ENCODE measurements at regions not wholly inside any gene's neighbourhood (a gene's known extent, or its start where the extent isn't known, plus 50 kb on each side); places are given as distances from the start of the nearest gene placed in this dataset.

GRCh38 chr11:28673691-28674432, 565.7 kb downstream of the METTL15 start:
- POLR2A ChIA-PET: no interaction called here
- CTCF ChIA-PET: interaction anchor here (1.0 kb wide), 1 partner anchor 23 kb away, joined by 3 read pairs; no protein-coding TSS in a partner anchor
- no peak for TF ChIP-seq FOXK2 (IDR thresholded peaks at IDR 0.05)
- no peak for DNase-seq (ENCODE audit: extremely low spot score)

- TF ChIP-seq FOXK2 (IDR thresholded peaks at IDR 0.05) (no peak), PKNOX1 (IDR thresholded peaks at IDR 0.05) (no peak), L3MBTL2 (conservative IDR thresholded peaks at IDR 0.05) (no peak)
- ChIA-PET POLR2A (no interaction called here), CTCF (no interaction called here)
- no peak for DNase-seq (ENCODE audit: extremely low spot score)
Observed at GRCh38 chr11:28671274-28671673, 563.1 kb downstream of the METTL15 start.

- ChIA-PET CTCF (no interaction called here), POLR2A (no interaction called here)
- no peak for DNase-seq (ENCODE audit: extremely low spot score)
- TF ChIP-seq BHLHE40 (IDR thresholded peaks at IDR 0.05; ENCODE audit: borderline replicate concordance) (no peak), FOXM1 (IDR thresholded peaks at IDR 0.05; ENCODE audit: borderline replicate concordance) (no peak), TARDBP (IDR thresholded peaks at IDR 0.05) (no peak), L3MBTL2 (conservative IDR thresholded peaks at IDR 0.05) (no peak)
Observed at GRCh38 chr11:28666632-28667031, 558.4 kb downstream of the METTL15 start.

GRCh38 chr11:28659716-28660348, 551.6 kb downstream of the METTL15 start:
- ChIA-PET CTCF (no interaction called here), POLR2A (no interaction called here)
- no peak for DNase-seq (ENCODE audit: extremely low spot score)
- no peak for TF ChIP-seq ELF4 (IDR thresholded peaks at IDR 0.05)
- TF ChIP-seq LEF1 (IDR thresholded peaks at IDR 0.05; ENCODE audit: borderline replicate concordance): no peak
- TF ChIP-seq FOXA1 (IDR thresholded peaks at IDR 0.05): no peak
- TF ChIP-seq PKNOX1 (IDR thresholded peaks at IDR 0.05): no peak

GRCh38 chr11:28657378-28658030, 549.3 kb downstream of the METTL15 start:
- POLR2A ChIA-PET: no interaction called here

GRCh38 chr11:28654191-28654590, 546.0 kb downstream of the METTL15 start:
- TF ChIP-seq FOXA1 (IDR thresholded peaks at IDR 0.05): no peak
- TF ChIP-seq FOXK2 (IDR thresholded peaks at IDR 0.05): no peak
- TF ChIP-seq SP1 (IDR thresholded peaks at IDR 0.05): no peak
- TF ChIP-seq ARNT (IDR thresholded peaks at IDR 0.05): no peak
- no peak for TF ChIP-seq HDGF (IDR thresholded peaks at IDR 0.05; ENCODE audit: borderline replicate concordance)
- CTCF ChIA-PET: no interaction called here
- no peak for DNase-seq (ENCODE audit: extremely low spot score)
- POLR2A ChIA-PET: no interaction called here

More at GRCh38 chr11:28657378-28658030, 549.3 kb downstream of the METTL15 start:
- CTCF ChIA-PET: no interaction called here
- TF ChIP-seq L3MBTL2 (conservative IDR thresholded peaks at IDR 0.05) (no peak), BHLHE40 (IDR thresholded peaks at IDR 0.05; ENCODE audit: borderline replicate concordance) (no peak), ARNT (IDR thresholded peaks at IDR 0.05) (no peak), TARDBP (IDR thresholded peaks at IDR 0.05) (no peak), SUZ12 (IDR thresholded peaks at IDR 0.05) (no peak), FOXA1 (IDR thresholded peaks at IDR 0.05) (no peak), PKNOX1 (IDR thresholded peaks at IDR 0.05) (no peak), LEF1 (IDR thresholded peaks at IDR 0.05; ENCODE audit: borderline replicate concordance) (no peak), NFRKB (IDR thresholded peaks at IDR 0.05) (no peak), FOXM1 (IDR thresholded peaks at IDR 0.05; ENCODE audit: borderline replicate concordance) (no peak), ELF4 (IDR thresholded peaks at IDR 0.05) (no peak)
- no peak for DNase-seq (ENCODE audit: extremely low spot score)

GRCh38 chr11:28649922-28650321, 541.7 kb downstream of the METTL15 start:
- no peak for DNase-seq (ENCODE audit: extremely low spot score)
- no peak for TF ChIP-seq ELF4 (IDR thresholded peaks at IDR 0.05)
- no peak for TF ChIP-seq BHLHE40 (IDR thresholded peaks at IDR 0.05; ENCODE audit: borderline replicate concordance)
- no peak for TF ChIP-seq PKNOX1 (IDR thresholded peaks at IDR 0.05)
- no peak for TF ChIP-seq L3MBTL2 (conservative IDR thresholded peaks at IDR 0.05)
- TF ChIP-seq FOXA1 (IDR thresholded peaks at IDR 0.05): no peak
- TF ChIP-seq FOXM1 (IDR thresholded peaks at IDR 0.05; ENCODE audit: borderline replicate concordance): no peak
- no peak for TF ChIP-seq FOXK2 (IDR thresholded peaks at IDR 0.05)
- TF ChIP-seq ARNT (IDR thresholded peaks at IDR 0.05): no peak
- ChIA-PET CTCF (interaction anchor here (0.7 kb wide), 1 partner anchor 29 kb away, joined by 3 read pairs; no protein-coding TSS in a partner anchor), POLR2A (no interaction called here)
